ENCODE measurements at regions not wholly inside any gene's neighbourhood (a gene's known extent, or its start where the extent isn't known, plus 50 kb on each side); places are given as distances from the start of the nearest gene placed in this dataset.

GRCh38 chr13:21814604-21815003 lies 143.7 kb downstream of the FGF9 start (continued):
- TF ChIP-seq SRF (IDR thresholded peaks at IDR 0.05; ENCODE audit: low read depth, low read length) = no peak
- no peak for TF ChIP-seq MAX (IDR thresholded peaks at IDR 0.05)
